MG63 (cell line): ENCODE measurements at regions not wholly inside any gene's neighbourhood (a gene's known extent, or its start where the extent isn't known, plus 50 kb on each side); places are given as distances from the start of the nearest gene placed in this dataset.
"Not testable (repeated sequence)": the region's sequence is repeated elsewhere in the genome, so short reads cannot be mapped to it uniquely, and the experiment has no call there.

Source experiments
- DNase-seq: peaks from one replicate; pipeline ENCODE4 v3.0.0-alpha.2; 2020
- H3K27me3 ChIP-seq: fragments of 250-450 bp; sonication (Bioruptor Pico); 2 replicates; pipeline ENCODE4 v1.5.1; 2020; ENCODE audit warnings: mild to moderate bottlenecking, moderate library complexity
- H3K36me3 ChIP-seq: fragments of 250-450 bp; sonication (Bioruptor Pico); 2 replicates; pipeline ENCODE4 v1.5.1; 2020; ENCODE audit warnings: mild to moderate bottlenecking, moderate library complexity
- H3K4me3 ChIP-seq: fragments of 250-450 bp; sonication (Bioruptor Pico); 2 replicates; pipeline ENCODE4 v1.5.1; 2020; ENCODE audit warnings: mild to moderate bottlenecking, moderate library complexity
- H3K9me3 ChIP-seq: fragments of 250-450 bp; sonication (Bioruptor Pico); 2 replicates; pipeline ENCODE4 v1.5.1; 2020; ENCODE audit warnings: mild to moderate bottlenecking, moderate library complexity

GRCh38 chr13:103516015-103516795 lies 450.0 kb upstream of the SLC10A2 start:
- Histone ChIP-seq H3K9me3 (no peaks in the 10 kb centered on the region), H3K36me3 (no peaks in the 10 kb centered on the region), H3K4me3 (no peak overlapping the region), H3K27me3 (no peaks in the 10 kb centered on the region)
- DNase-seq, result no peak

GRCh38 chr13:103515410-103515809 lies 449.2 kb upstream of the SLC10A2 start:
- no peak overlapping the region for H3K4me3 ChIP-seq
- no peaks in the 10 kb centered on the region for H3K36me3 ChIP-seq
- no peaks in the 10 kb centered on the region for H3K27me3 ChIP-seq
- H3K9me3 ChIP-seq, result no peaks in the 10 kb centered on the region
- DNase-seq, result no peak

- H3K36me3 ChIP-seq, result no peaks in the 10 kb centered on the region
- H3K27me3 ChIP-seq, result no peaks in the 10 kb centered on the region
- H3K9me3 ChIP-seq, result no peaks in the 10 kb centered on the region
- no peak for DNase-seq
- no peak overlapping the region for H3K4me3 ChIP-seq
Measured at GRCh38 chr13:103514619-103515018, 448.4 kb upstream of the SLC10A2 start.

GRCh38 chr13:103514188-103514587 lies 448.0 kb upstream of the SLC10A2 start:
- H3K4me3 ChIP-seq, result no peak overlapping the region
- DNase-seq, result no peak
- H3K9me3 ChIP-seq, result no peaks in the 10 kb centered on the region
- no peaks in the 10 kb centered on the region for H3K36me3 ChIP-seq
- H3K27me3 ChIP-seq, result no peaks in the 10 kb centered on the region

- Histone ChIP-seq H3K36me3 (no peaks in the 10 kb centered on the region), H3K4me3 (no peak overlapping the region), H3K9me3 (no peaks in the 10 kb centered on the region), H3K27me3 (no peaks in the 10 kb centered on the region)
- DNase-seq, result no peak
Measured at GRCh38 chr13:103510007-103510535, 443.9 kb upstream of the SLC10A2 start.

- H3K27me3 ChIP-seq, result no peaks in the 10 kb centered on the region
- no peaks in the 10 kb centered on the region for H3K36me3 ChIP-seq
- H3K4me3 ChIP-seq, result no peak overlapping the region
- no peak for DNase-seq
- H3K9me3 ChIP-seq, result no peaks in the 10 kb centered on the region
Measured at GRCh38 chr13:103497404-103497803, 431.2 kb upstream of the SLC10A2 start.

GRCh38 chr13:103487841-103488240 lies 421.6 kb upstream of the SLC10A2 start:
- no peak for DNase-seq
- Histone ChIP-seq H3K4me3 (no peak overlapping the region), H3K36me3 (no peaks in the 10 kb centered on the region), H3K9me3 (no peaks in the 10 kb centered on the region), H3K27me3 (no peaks in the 10 kb centered on the region)

- Histone ChIP-seq H3K27me3 (no peaks in the 10 kb centered on the region), H3K36me3 (no peaks in the 10 kb centered on the region), H3K9me3 (no peaks in the 10 kb centered on the region), H3K4me3 (no peak overlapping the region)
- no peak for DNase-seq
Measured at GRCh38 chr13:103473081-103473480, 406.9 kb upstream of the SLC10A2 start.

- no peaks in the 10 kb centered on the region for H3K9me3 ChIP-seq
- no peaks in the 10 kb centered on the region for H3K36me3 ChIP-seq
- no peak for DNase-seq
- no peaks in the 10 kb centered on the region for H3K27me3 ChIP-seq
- no peak overlapping the region for H3K4me3 ChIP-seq
Measured at GRCh38 chr13:103471896-103472295, 405.7 kb upstream of the SLC10A2 start.

- Histone ChIP-seq H3K9me3 (no peaks in the 10 kb centered on the region), H3K36me3 (no peaks in the 10 kb centered on the region), H3K4me3 (no peak overlapping the region), H3K27me3 (no peaks in the 10 kb centered on the region)
- DNase-seq, result no peak
Measured at GRCh38 chr13:103469771-103470170, 403.6 kb upstream of the SLC10A2 start.

GRCh38 chr13:103466761-103467160 lies 400.5 kb upstream of the SLC10A2 start:
- no peak for DNase-seq
- H3K9me3 ChIP-seq, result no peaks in the 10 kb centered on the region
- no peaks in the 10 kb centered on the region for H3K27me3 ChIP-seq
- no peak overlapping the region for H3K4me3 ChIP-seq
- H3K36me3 ChIP-seq, result no peaks in the 10 kb centered on the region

GRCh38 chr13:103460246-103460645 lies 394.0 kb upstream of the SLC10A2 start:
- DNase-seq, result not testable (repeated sequence)

GRCh38 chr13:103457050-103457449 lies 390.8 kb upstream of the SLC10A2 start:
- DNase-seq, H3K36me3 ChIP-seq, H3K27me3 ChIP-seq, H3K4me3 ChIP-seq, H3K9me3 ChIP-seq: not testable (repeated sequence)

More at GRCh38 chr13:103460246-103460645, 394.0 kb upstream of the SLC10A2 start:
- H3K9me3 ChIP-seq, H3K27me3 ChIP-seq, H3K4me3 ChIP-seq, H3K36me3 ChIP-seq: not testable (repeated sequence)

- Histone ChIP-seq H3K4me3 (no peak overlapping the region), H3K9me3 (no peaks in the 10 kb centered on the region), H3K27me3 (no peaks in the 10 kb centered on the region; the same call in 1 of the 2 replicates), H3K36me3 (no peaks in the 10 kb centered on the region)
- no peak for DNase-seq
Measured at GRCh38 chr13:103451656-103452055, 385.4 kb upstream of the SLC10A2 start.

GRCh38 chr13:103443604-103444003 lies 377.4 kb upstream of the SLC10A2 start:
- Histone ChIP-seq H3K27me3 (no peaks in the 10 kb centered on the region), H3K9me3 (no peaks in the 10 kb centered on the region), H3K36me3 (no peaks in the 10 kb centered on the region), H3K4me3 (no peak overlapping the region)
- DNase-seq, result no peak

- Histone ChIP-seq H3K9me3 (no peaks in the 10 kb centered on the region), H3K36me3 (no peaks in the 10 kb centered on the region), H3K27me3 (no peaks in the 10 kb centered on the region), H3K4me3 (no peak overlapping the region)
- DNase-seq, result no peak
Measured at GRCh38 chr13:103437651-103438050, 371.4 kb upstream of the SLC10A2 start.

- Histone ChIP-seq H3K4me3 (no peak overlapping the region), H3K27me3 (no peaks in the 10 kb centered on the region), H3K36me3 (no peaks in the 10 kb centered on the region), H3K9me3 (no peaks in the 10 kb centered on the region)
- DNase-seq, result no peak
Measured at GRCh38 chr13:103436057-103436654, 369.9 kb upstream of the SLC10A2 start.

GRCh38 chr13:103431856-103432255 lies 365.6 kb upstream of the SLC10A2 start:
- H3K4me3 ChIP-seq, result no peak overlapping the region
- H3K9me3 ChIP-seq, result no peaks in the 10 kb centered on the region
- no peaks in the 10 kb centered on the region for H3K36me3 ChIP-seq
- DNase-seq, result no peak
- H3K27me3 ChIP-seq, result no peaks in the 10 kb centered on the region
